GM18951 (cell line): ENCODE measurements at regions not wholly inside any gene's neighbourhood (a gene's known extent, or its start where the extent isn't known, plus 50 kb on each side); places are given as distances from the start of the nearest gene placed in this dataset.

ENCODE experiments used
- POLR2A ChIP-seq: IDR thresholded peaks from 4 replicates; pipeline ENCODE4 v1.6.1; 2011; ENCODE audit warnings: mild to moderate bottlenecking; ENCODE audit not compliant: insufficient read length, insufficient read depth; ENCODE audit errors: extremely low read depth
- in situ Hi-C: fragments of 300-500 bp; cut with MboI; formaldehyde crosslinking; loops from one replicate; pipeline ENCODE4 v1.12.0; 2022; ENCODE audit warnings: low sequenced_read_pairs, mixed read lengths, inconsistent platforms; ENCODE audit not compliant: unreplicated experiment

GRCh38 chr13:81722456-81722855 lies 1381.5 kb upstream of the SPRY2 start:
- in situ Hi-C loops, result no loop called here
- no peak for TF ChIP-seq POLR2A

DNA sequence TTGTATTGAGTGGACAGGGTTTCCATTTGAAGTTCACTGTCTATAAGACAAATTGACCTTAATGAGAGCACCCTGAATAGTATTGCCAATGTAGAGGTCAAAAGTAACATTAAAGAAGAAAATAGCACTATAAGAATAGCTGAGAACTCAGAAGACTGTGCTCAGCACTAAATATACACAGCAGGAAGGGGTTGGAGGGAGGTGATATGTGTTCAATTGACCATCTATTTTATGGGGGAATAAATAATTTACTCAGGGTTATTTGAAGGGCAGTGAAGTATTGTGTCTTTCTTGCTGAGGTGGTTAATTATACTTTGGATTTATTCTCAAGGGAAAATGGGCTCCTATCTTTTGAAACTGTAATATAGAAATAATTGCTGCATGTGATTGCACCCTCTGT lies 1380.5 kb upstream of the SPRY2 start:
- TF ChIP-seq POLR2A, result no peak
- in situ Hi-C loops, result no loop called here

DNA sequence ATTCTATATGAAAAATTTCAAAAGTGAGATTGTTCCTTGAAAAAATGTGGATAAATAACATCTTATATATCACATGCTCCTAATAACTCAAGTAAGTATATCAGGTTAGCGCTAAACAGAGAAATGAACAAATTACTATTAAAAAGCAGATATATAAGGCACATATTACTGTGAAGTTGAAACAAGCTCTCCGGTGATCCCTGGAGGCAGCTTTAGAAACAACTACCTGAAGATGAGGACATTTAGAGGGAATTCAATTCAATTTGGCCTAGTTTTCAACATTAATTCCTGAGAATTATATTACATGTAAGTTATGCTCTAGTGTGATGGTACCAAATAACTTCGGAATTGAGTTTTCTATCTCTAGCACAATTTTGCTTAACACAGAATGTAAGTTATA lies 1373.6 kb upstream of the SPRY2 start:
- in situ Hi-C loops, result no loop called here
- TF ChIP-seq POLR2A, result no peak

- in situ Hi-C loops, result no loop called here
- no peak for TF ChIP-seq POLR2A
Measured at GRCh38 chr13:81713201-81713600, 1372.3 kb upstream of the SPRY2 start.

GRCh38 chr13:81697826-81698225 lies 1356.9 kb upstream of the SPRY2 start:
- TF ChIP-seq POLR2A, result no peak
- in situ Hi-C loops, result no loop called here

DNA sequence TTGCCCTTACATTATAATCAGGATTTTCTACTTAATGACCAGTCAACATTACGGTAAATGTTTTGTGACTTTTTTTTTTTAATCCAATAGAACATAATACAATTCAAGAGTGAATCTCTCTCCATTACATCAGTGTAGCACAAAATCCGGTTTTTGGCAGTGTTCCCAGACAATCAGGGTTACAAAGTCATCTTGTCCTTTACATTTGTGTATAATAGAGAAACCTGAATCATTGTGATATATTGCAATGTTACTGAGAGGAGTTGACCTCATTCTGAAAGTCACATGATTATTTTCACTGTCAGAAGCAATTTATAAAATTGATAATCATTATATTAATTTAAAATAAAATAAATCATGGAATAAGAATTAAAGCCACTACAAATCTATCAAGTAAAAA lies 1346.0 kb upstream of the SPRY2 start:
- in situ Hi-C loops, result no loop called here

DNA sequence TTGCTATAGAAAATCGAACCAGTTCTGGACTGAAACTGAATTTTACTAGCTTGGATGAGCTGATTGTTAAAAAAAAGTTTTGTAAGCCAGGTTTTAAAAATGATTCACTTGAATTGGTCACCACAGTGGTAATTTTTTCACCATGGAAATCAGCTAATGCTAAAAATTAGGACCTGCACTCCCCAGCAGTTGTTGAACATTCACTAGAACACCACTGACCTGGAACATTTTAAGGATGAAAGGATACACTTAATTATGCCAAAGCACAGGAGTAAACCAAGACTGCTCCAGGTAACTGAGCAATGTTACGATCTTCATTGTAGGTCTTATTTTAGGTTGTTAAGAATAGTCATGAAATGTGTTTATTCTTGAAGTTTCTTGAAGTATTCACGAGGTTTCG lies 1342.6 kb upstream of the SPRY2 start:
- no peak for TF ChIP-seq POLR2A
- in situ Hi-C loops, result no loop called here

More for the DNA sequence above, 1346.0 kb upstream of the SPRY2 start:
- no peak for TF ChIP-seq POLR2A

DNA sequence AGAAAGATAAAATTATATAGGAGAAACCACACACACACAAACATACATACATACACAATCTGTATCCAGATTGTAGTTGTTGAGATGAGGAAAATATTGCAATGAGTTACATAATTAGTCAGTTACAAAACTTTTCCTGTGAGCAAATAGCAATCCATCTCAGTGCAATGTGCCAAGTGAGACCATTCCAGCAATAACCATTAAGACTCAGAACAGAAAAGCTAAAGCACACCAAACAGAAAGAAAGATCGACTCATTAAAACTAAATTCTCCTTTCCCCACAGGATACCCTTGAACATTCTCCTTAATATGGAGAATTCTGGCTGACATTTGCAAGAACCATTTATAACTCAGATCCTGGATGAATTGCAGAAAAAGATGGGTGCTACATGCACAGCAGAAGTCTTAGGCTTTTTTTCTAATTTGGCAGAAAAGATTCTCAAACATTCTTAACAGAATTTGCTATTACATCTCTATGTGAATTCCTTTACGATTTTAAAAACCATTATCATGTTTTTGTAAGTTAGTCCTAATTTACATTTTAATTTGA lies 1341.2 kb upstream of the SPRY2 start:
- no peak for TF ChIP-seq POLR2A
- in situ Hi-C loops, result no loop called here

DNA sequence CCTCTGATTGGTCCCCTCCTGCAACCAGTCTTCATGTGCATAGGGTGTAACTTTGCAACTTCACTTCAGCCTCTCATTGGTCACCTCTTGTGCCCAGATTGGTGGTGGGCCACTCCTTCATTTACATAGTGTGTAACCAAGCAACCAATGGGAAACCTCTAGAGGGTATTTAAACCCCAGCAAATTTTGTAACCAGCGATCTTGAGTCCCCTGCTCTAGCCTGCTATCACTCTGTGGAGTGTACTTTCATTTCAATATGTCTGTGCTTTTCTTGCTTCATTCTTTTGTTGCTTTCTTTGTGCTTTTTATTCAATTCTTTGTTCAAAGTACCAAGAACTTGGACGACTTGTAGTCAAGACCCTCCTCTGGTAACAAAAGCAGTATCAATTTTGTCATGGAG lies 1336.9 kb upstream of the SPRY2 start:
- no peak for TF ChIP-seq POLR2A
- in situ Hi-C loops, result no loop called here

DNA sequence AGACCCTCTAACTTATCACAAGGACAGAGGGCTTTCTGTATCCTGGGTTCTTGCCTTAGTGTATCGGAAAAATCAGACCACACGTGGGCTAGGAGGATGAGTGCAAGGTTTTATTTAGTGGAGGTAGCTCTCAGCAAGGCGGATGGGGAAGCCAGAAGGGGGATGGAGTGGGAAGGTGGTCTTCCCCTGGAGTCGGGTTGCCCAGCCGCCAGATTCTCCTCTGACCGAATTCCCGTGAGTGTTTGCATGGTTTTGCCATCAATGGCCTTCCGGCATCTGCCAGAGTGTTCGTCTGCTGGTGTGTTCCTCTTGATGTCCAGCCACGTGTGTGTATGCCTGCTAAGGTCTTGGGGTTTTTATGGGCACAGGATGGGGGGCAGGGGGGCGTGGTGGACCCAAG lies 1335.1 kb upstream of the SPRY2 start:
- in situ Hi-C loops, result no loop called here
- no peak for TF ChIP-seq POLR2A

- in situ Hi-C loops, result no loop called here
- TF ChIP-seq POLR2A, result no peak
Measured at GRCh38 chr13:81671064-81671463, 1330.1 kb upstream of the SPRY2 start.

DNA sequence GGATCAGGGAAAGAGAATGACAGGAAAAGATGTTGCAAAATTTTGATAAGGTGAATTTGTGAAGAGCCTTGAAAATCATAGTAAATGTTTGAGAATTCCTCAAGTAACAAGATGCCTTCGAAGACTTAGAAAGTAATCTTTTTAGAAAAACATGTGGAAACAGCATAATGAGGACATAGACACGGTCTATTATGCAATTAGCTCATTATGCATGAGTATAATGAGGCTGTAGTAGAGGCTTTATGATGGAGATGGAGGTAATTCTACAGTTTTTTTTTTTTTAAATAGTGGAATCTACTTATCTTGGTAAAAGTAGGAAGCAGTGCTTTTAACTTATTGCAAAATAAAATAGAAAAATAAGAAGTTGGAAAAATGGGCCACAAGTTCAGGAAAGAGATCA lies 1329.1 kb upstream of the SPRY2 start:
- in situ Hi-C loops, result no loop called here
- TF ChIP-seq POLR2A, result no peak

GRCh38 chr13:81664872-81665271 lies 1323.9 kb upstream of the SPRY2 start:
- in situ Hi-C loops, result no loop called here
- no peak for TF ChIP-seq POLR2A

GRCh38 chr13:81659984-81660383 lies 1319.1 kb upstream of the SPRY2 start:
- in situ Hi-C loops, result no loop called here
- TF ChIP-seq POLR2A, result no peak
